Ovary (tissue), 7 donors: ENCODE measurements at regions not wholly inside any gene's neighbourhood (a gene's known extent, or its start where the extent isn't known, plus 50 kb on each side); places are given as distances from the start of the nearest gene placed in this dataset.

Experiments used
- DNase-seq, 5 donors: peaks; one replicate each; pipeline ENCODE4 v3.0.0-alpha.2; 2019 to 2020
- H3K27ac ChIP-seq, 2 donors: fragments of 200-600 bp; one replicate each; pipeline versions ENCODE4 v1.5.1 to v1.8.0; 2019 to 2022
- H3K27me3 ChIP-seq: fragments of 200-600 bp; one replicate; pipeline ENCODE4 v1.8.0; 2022
- H3K36me3 ChIP-seq: fragments of 200-600 bp; sonication (generic); one replicate; pipeline ENCODE4 v1.5.1; 2019
- H3K4me1 ChIP-seq: one replicate; pipeline ENCODE4 v1.8.1; 2013; ENCODE audit warnings: mild to moderate bottlenecking, moderate library complexity; ENCODE audit not compliant: insufficient read depth
- H3K4me3 ChIP-seq: fragments of 200-600 bp; sonication (generic); one replicate; pipeline ENCODE4 v1.5.1; 2017
- H3K9me3 ChIP-seq, 2 donors: fragments of 200-600 bp in 1 of 2; sonication (generic) in 1 of 2; one replicate each; pipeline versions ENCODE4 v1.5.1 to v1.8.1; 2013 to 2019; ENCODE audit warnings: mild to moderate bottlenecking in 1 of 2, moderate library complexity in 1 of 2
- CTCF ChIP-seq, 3 donors: fragments of 450-650 bp in 2 of 3; fragments of 200-600 bp in 1 of 3; IDR thresholded peaks; one replicate each; pipeline versions ENCODE4 v1.5.1 to v1.8.0; 2016 to 2022; ENCODE audit warnings: antibody characterized with exemption in 3 of 3, mild to moderate bottlenecking in 1 of 3
- EP300 ChIP-seq: sonication (generic); formaldehyde crosslinking; IDR thresholded peaks from one replicate; pipeline ENCODE4 v1.6.1; 2017; ENCODE audit warnings: antibody characterized with exemption
- POLR2A ChIP-seq: fragments of 450-650 bp; IDR thresholded peaks from one replicate; pipeline ENCODE4 v1.6.1; 2017; ENCODE audit warnings: antibody characterized with exemption, mild to moderate bottlenecking, moderate library complexity
- WGBS, 3 donors: extraction: QIAGEN DNeasy Blood & Tissue Kit in 1 of 3; methylation state at CpG; one replicate each; pipeline versions ENCODE4 v1.1.5 to v1.1.7; 2013 to 2017; 5-methylcytosine and 5-hydroxymethylcytosine counted together
- intact Hi-C, 4 donors: fragments of 100-400 bp; cut with DNase I; formaldehyde crosslinking; loops; one replicate each; pipeline versions ENCODE4 v1.11.0 to v1.15.1; 2022 to 2023
- donor health status: DM: no; HTN: no; CAD: no; lungs with moderate emphysema.
- donor health status: DM: no; HTN: no; CAD: no.
- donor health status: Bipolar disorder and iron deficiency.
- donor health status: DM: no; HTN: no; CAD: no.
- donor health status: DM: yes; HTN: yes; CAD: no.

- intact Hi-C loops, result no loop called here
- DNase-seq, result no peak
- no peak for TF ChIP-seq POLR2A
- no peak for TF ChIP-seq EP300
- no peak for TF ChIP-seq CTCF (IDR thresholded peaks at IDR 0.05)
- 48 to 54% (median 51%) methylated on average over 9 of the region's 9 CpGs for WGBS, 3 donors
- H3K9me3 ChIP-seq, result no peaks in the 10 kb centered on the region
- H3K4me1 ChIP-seq, result no peaks in the 10 kb centered on the region
- no peaks in the 10 kb centered on the region for H3K27me3 ChIP-seq
- H3K27ac ChIP-seq, result no peak overlapping the region
- H3K36me3 ChIP-seq, result no peaks in the 10 kb centered on the region
- no peak overlapping the region for H3K4me3 ChIP-seq
Observed at GRCh38 chr9:118522093-118523028, 818.2 kb downstream of the TLR4 start.

- H3K9me3 ChIP-seq, result no peaks in the 10 kb centered on the region
- H3K36me3 ChIP-seq, result no peaks in the 10 kb centered on the region
- no peak for DNase-seq
- TF ChIP-seq CTCF (IDR thresholded peaks at IDR 0.05) (no peak), EP300 (no peak), POLR2A (no peak)
- WGBS, 3 donors, result 77 to 81% (median 79%) methylated on average over 1 of the region's 1 CpG
- no peaks in the 10 kb centered on the region for H3K27me3 ChIP-seq
- H3K27ac ChIP-seq, result no peak overlapping the region
- intact Hi-C loops, result no loop called here
- H3K4me1 ChIP-seq, result no peaks in the 10 kb centered on the region
- H3K4me3 ChIP-seq, result no peak overlapping the region
Observed at GRCh38 chr9:118527261-118527660, 823.1 kb downstream of the TLR4 start.

DNA sequence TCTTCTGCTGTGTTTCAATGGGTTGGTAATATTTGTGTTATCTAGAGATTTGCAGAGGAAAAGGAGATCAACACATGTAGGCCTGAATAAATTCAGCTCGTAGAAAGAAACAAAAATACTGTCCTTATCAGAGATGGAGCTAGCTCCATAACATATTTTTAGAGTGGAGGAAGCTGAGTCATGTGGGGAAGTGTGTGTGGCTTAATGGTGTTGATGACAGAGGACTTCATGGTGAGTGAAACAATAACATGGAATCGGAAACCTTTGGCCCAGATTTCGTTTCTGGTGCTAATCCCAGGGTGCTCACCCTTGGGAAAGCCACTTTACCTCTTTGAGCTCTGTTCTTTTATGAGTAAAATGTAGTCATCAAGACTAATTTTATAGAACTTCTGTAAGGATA, 825.0 kb downstream of the TLR4 start:
- no peak overlapping the region for H3K4me3 ChIP-seq
- intact Hi-C loops, result no loop called here

DNA sequence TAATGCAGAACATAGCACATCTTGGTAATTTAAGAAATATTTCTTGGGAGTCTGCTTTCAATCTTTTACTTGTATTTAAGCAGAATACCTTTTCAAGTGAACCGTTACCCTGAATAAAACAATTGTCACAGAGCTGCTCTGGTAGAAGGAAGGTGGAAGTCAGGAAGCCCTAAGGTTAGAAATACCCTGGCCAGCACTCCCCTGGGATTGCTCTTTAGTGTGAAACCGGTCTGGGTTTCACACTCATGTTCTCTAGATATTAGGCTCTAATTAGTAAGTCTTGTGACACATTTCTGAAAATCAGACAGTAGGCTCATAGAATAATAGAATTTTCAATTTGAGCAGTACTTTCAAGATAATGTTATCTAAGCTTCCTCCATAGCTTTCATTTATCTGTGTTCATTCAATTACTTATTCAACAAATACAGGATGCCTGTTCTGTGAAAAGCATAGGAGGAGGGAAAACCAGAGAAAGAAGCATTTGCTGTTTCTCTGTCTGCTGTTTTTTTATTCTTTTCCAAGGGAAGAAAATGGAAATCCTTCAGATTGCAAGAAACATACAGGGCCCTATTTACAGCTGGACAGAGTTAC, 825.5 kb downstream of the TLR4 start:
- 61 to 70% (median 65%) methylated on average over 2 of the region's 2 CpGs for WGBS, 3 donors
- intact Hi-C loops, result no loop called here

More for the DNA sequence above, 825.0 kb downstream of the TLR4 start:
- Histone ChIP-seq H3K36me3 (no peaks in the 10 kb centered on the region), H3K27ac (no peak overlapping the region), H3K9me3 (no peaks in the 10 kb centered on the region), H3K27me3 (no peaks in the 10 kb centered on the region), H3K4me1 (no peaks in the 10 kb centered on the region)
- no peak for TF ChIP-seq EP300
- WGBS, 3 donors, result 16 to 63% (median 46%) methylated on average over 3 of the region's 3 CpGs
- no peak for DNase-seq

More for the DNA sequence above, 825.5 kb downstream of the TLR4 start:
- no peak for TF ChIP-seq POLR2A
- no peak for TF ChIP-seq EP300
- TF ChIP-seq CTCF (IDR thresholded peaks at IDR 0.05), result no peak
- Histone ChIP-seq H3K4me3 (no peak overlapping the region), H3K27ac (no peak overlapping the region), H3K4me1 (no peaks in the 10 kb centered on the region), H3K9me3 (no peaks in the 10 kb centered on the region), H3K27me3 (no peaks in the 10 kb centered on the region), H3K36me3 (no peaks in the 10 kb centered on the region)
- DNase-seq, result no peak
